Mammary epithelial cell (primary cell): ENCODE measurements at regions not wholly inside any gene's neighbourhood (a gene's known extent, or its start where the extent isn't known, plus 50 kb on each side); places are given as distances from the start of the nearest gene placed in this dataset.

Experiments
- CTCF ChIP-seq, 2 donors: IDR thresholded peaks in 1 of 2; conservative IDR thresholded peaks in 1 of 2; 2 replicates each; pipeline ENCODE4 v1.5.1; 2011 to 2012; ENCODE audit warnings: inconsistent platforms in 2 of 2, low read length in 2 of 2, mild to moderate bottlenecking in 2 of 2, control low read depth in 1 of 2, low read depth in 1 of 2; ENCODE audit not compliant: insufficient read depth in 1 of 2; ENCODE audit errors: extremely low read depth in 1 of 2
- EZH2 ChIP-seq: IDR thresholded peaks from 2 replicates; pipeline ENCODE4 v1.6.1; 2012; ENCODE audit warnings: low read length, inconsistent platforms, borderline replicate concordance

GRCh38 chr1:59018860-59019259 is 235.0 kb upstream of the JUN start:
- TF ChIP-seq CTCF (conservative IDR thresholded peaks at IDR 0.05 in 1 of 2, IDR thresholded peaks at IDR 0.05 in 1 of 2; ENCODE audit: extremely low read depth in 1 of 2, insufficient read depth in 1 of 2, low read depth in 1 of 2, low read length in 2 of 2), result no peak
- no peak for TF ChIP-seq EZH2
